ENCODE measurements at regions not wholly inside any gene's neighbourhood (a gene's known extent, or its start where the extent isn't known, plus 50 kb on each side); places are given as distances from the start of the nearest gene placed in this dataset.

DNA sequence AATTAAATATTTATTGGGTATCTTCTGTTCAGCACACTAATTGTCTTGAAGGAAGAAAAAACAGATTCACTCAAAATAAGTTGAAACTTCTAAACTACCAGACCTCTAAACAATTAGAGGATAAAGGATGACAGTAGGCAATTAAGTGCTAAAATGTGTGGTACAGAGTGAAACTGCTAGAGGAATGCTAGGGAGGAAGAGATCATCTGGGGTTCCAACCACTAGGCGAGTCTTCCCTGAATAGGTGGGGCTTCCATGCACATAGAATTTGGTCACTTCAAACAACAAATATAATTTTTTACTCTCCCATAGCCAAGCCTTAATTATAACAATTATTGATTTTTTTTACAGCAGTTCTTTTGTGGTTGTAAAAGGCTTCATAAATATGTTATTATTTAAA, 559.0 kb upstream of the ZEB2 start:
- no peak for DNase-seq (ENCODE audit: low read depth in 2 of 2, low spot score in 1 of 2)

- no peak for DNase-seq (ENCODE audit: low read depth in 2 of 2, low spot score in 1 of 2)
These were observed 556.2 kb upstream of the ZEB2 start for GRCh38 chr2:145076085-145076484.

DNA sequence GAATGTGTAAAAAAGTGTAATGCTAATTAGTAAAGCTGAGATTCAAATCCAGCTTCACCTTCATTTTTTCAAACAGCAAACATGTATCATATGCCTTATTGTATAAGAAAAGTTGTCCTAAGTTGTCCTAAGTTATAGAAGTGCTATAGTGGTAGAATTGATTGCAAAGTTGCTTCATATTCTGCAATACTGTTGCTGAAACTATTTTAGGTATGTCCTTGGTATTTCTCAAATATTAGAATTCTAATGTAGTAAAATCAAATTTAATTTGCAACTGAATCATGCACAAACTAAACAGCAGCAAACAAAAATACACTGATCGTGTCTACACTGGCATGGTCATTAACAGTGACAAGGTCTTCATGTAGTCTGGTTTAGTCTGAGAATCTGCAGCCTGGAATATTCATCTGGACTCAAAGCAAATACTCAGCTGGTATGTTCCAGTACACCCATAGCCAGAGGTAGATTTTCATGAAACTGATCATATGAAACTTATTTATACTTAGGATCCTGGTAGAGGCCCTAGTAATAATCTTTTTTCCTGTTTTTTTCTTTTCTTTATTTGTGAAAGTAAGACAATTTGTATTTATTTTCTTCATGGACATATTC, 555.6 kb upstream of the ZEB2 start:
- no peak for DNase-seq (ENCODE audit: low read depth in 2 of 2, low spot score in 1 of 2)

- DNase-seq (ENCODE audit: low read depth in 2 of 2, low spot score in 1 of 2), result no peak
These were observed 550.8 kb upstream of the ZEB2 start for GRCh38 chr2:145070703-145071102.

- no peak for DNase-seq (ENCODE audit: low read depth in 2 of 2, low spot score in 1 of 2)
These were observed 548.6 kb upstream of the ZEB2 start for GRCh38 chr2:145068509-145068908.

DNA sequence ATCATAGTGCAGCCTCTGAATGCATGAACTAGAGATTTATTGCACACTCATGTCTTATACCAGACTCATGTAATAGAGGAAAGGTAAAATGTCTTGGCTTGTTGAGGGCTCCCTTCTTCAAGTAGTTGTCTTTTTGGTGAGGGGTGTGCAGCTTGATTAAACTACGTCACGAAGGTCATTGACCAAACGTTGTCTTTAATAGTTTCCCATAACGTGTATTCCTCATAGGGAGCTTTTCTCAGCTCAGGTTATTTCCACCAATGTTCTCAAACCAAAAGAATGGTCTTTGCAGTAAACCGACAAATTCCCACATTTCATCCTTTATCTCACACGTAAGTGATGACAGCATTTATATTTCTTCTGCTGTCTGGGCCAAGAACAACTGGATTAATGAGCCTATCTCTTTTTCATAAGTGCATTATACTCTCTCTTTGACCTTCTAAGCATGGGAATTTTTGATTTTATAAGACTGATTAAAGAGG, 547.7 kb upstream of the ZEB2 start:
- no peak for DNase-seq (ENCODE audit: low read depth in 2 of 2, low spot score in 1 of 2)

GRCh38 chr2:145066856-145067548, 547.1 kb upstream of the ZEB2 start:
- DNase-seq (ENCODE audit: low read depth in 2 of 2, low spot score in 1 of 2), result no peak

- no peak for DNase-seq (ENCODE audit: low read depth in 2 of 2, low spot score in 1 of 2)
These were observed 546.3 kb upstream of the ZEB2 start for GRCh38 chr2:145066151-145066661.

GRCh38 chr2:145065342-145065741, 545.4 kb upstream of the ZEB2 start:
- DNase-seq (ENCODE audit: low read depth in 2 of 2, low spot score in 1 of 2), result no peak

DNA sequence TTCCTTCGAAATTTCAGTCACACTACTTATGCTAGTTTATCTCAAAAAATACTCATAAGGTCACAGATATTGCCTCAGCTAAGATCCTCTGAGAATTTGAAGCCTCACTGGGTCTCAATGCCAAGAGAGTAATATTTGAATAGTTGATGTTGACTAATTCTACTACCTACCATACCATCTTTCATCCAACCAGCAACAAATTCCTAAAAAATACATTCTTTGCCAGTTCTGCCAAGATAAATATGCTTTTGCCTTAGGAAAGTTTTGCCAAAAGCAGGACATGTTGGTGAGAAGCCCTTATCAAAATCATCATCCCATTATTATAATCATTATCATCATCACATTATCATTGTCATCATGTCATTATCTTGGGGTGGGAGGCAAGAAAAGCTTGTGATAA, 544.6 kb upstream of the ZEB2 start:
- DNase-seq (ENCODE audit: low read depth in 2 of 2, low spot score in 1 of 2), result no peak

DNA sequence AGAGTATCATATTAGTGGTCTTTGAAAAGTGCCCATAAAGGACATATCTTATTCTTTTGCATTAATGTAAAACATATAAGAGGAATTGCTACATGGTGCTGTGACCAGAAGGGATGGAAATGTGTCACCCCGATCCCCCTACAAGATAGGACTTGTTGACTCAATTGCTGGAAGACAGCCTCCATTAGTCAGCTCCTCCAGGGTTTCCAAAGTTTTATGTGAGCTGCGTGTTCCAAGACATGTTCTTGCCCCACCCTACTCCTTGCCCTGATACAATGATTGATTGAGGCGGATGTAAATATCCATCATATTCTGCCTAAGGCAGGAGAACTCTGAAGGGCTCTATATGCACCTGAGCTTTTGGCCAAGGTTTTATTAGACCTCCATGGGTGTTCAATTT, 541.0 kb upstream of the ZEB2 start:
- no peak for DNase-seq (ENCODE audit: low read depth in 2 of 2, low spot score in 1 of 2)

- no peak for DNase-seq (ENCODE audit: low read depth in 2 of 2, low spot score in 1 of 2)
These were observed 540.0 kb upstream of the ZEB2 start for GRCh38 chr2:145059914-145060313.

- no peak for DNase-seq (ENCODE audit: low read depth in 2 of 2, low spot score in 1 of 2)
These were observed 539.4 kb upstream of the ZEB2 start for GRCh38 chr2:145059343-145059742.

DNA sequence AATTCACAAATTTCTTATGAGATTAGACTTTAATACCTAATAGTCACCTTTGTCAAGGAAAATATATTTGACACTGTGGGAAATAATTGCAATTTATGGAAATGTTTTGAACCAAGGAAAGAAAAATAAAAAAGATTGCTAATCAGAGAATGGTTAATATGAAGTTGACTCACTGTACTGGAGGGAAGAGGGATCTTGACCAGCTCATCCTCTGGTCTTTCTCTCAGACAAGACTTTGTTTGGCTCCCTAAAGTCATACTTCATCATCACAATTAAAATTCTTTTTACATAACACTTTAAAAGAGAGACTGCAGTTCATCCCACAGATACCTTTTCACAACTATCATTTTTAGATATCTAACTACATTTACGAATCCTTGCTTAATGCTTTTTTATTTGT, 538.5 kb upstream of the ZEB2 start:
- DNase-seq (ENCODE audit: low read depth in 2 of 2, low spot score in 1 of 2), result no peak

DNA sequence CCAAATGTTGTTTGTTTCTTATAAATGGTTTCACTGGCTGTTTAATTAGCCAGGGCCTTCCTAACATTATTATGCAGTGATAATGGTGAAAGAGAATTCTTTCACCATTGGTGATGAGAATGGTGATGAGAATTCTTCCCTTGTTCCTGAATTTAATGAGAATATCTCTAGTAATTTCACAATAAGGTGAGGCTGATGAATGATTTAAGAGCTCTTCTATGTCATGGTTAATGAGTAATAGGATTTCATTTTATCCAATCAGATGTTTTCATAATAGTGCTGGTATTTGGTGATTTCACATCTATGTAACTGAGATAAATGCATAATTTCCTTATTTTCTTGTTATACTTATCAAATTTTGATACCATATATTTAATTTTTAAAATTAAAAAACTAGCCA, 535.7 kb upstream of the ZEB2 start:
- DNase-seq (ENCODE audit: low read depth in 2 of 2, low spot score in 1 of 2), result no peak

DNA sequence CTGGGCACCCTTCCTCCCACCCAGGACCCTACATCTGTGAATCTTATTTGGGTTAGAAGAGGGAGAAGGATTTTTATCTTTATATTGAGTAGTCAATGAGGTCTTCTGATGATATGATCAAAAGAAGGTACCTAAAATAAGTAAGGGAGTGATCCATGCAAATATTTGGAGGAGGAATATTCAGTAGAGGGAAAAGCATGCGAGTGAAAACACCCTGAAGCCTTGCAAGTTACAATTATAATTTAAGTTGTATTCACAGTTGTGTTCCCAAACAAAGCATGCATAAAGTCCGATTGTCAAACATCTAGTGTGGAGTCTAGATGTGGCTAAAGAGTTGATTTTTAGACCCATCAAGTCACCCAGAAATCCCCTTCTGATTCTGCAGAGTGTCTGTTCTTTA, 530.2 kb upstream of the ZEB2 start:
- no peak for DNase-seq (ENCODE audit: low read depth in 2 of 2, low spot score in 1 of 2)

DNA sequence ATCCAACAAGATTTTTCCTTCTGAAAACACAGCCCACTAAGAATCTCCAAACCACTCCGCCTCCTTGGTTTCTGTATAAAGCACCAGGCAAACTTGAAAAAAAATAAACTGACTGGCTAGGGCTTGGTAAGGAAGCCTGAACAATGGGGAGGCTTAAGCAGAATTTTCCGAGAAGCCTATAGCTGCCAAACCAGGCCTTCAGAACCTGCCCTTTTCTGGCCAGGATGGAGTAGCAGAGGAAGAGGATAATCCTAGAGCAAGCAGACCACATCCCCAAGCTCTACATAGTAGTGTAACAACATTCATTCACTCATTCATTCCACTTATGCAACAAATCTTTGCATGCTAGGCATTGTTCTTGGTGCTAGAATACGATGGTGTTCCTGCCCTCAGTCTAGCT, 529.6 kb upstream of the ZEB2 start:
- no peak for DNase-seq (ENCODE audit: low read depth in 2 of 2, low spot score in 1 of 2)

DNA sequence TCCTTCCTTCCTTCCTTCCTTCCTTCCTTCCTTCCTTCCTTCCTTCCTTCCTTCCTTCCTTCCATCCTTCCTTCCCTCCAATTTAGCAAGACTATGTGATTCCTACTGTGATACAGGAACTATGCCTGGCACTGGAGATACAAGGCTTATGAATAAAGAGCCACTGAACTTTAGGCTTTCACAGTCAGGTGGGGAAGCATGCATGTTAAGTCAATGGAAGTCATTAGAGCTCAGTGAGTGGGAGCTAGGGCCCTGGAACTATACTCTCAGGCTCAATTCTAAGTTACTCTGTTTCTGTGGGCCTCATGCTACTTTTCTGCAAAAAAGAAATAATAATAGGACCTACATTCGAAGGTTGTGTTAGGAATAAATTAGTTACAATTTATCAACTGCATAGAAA, 527.6 kb upstream of the ZEB2 start:
- DNase-seq (ENCODE audit: low read depth in 2 of 2, low spot score in 1 of 2), result no peak

GRCh38 chr2:145044491-145044890, 524.6 kb upstream of the ZEB2 start:
- no peak for DNase-seq (ENCODE audit: low read depth in 2 of 2, low spot score in 1 of 2)

DNA sequence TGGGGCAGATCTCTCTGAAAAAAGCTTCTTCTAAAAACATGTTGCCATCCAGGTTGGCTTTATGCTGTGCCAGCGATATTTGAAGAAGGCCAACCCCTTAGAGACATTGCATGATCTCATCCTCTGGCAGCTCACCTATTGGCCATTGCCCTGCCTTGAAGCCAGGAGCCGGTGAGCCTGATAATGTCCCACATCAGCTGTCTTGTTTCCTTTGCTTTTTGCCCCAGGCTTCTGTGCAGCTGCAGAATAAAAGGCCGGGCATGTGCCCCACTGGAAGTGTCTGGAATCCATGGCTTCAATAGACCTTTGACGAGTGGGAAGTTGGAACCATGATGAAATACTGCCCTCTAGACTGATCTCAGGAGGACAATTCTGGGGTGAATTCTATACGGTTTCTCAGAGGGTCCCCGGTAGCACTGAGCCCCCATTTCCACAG, 523.5 kb upstream of the ZEB2 start:
- DNase-seq (ENCODE audit: low read depth in 2 of 2, low spot score in 1 of 2), result no peak

DNA sequence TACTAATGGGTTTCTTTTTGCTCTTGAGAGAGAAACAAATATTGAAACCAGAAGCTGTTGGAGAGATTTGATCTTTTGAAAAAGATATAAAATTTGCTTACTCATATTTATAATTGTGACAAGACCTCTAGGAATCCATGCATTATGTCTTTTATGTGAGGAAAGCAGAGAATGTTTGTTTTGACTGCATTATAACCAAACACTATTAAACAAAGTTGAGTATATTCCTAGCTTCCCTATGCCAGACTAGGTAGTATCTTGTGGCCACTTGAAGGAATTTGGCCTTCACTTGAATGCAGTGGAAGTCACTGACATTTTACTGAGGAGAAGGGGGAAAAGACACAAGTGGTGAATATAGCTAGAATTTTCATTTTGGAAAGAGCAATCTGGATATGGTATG, 521.8 kb upstream of the ZEB2 start:
- no peak for DNase-seq (ENCODE audit: low read depth in 2 of 2, low spot score in 1 of 2)

GRCh38 chr2:145040433-145040832, 520.5 kb upstream of the ZEB2 start:
- no peak for DNase-seq (ENCODE audit: low read depth in 2 of 2, low spot score in 1 of 2)

DNA sequence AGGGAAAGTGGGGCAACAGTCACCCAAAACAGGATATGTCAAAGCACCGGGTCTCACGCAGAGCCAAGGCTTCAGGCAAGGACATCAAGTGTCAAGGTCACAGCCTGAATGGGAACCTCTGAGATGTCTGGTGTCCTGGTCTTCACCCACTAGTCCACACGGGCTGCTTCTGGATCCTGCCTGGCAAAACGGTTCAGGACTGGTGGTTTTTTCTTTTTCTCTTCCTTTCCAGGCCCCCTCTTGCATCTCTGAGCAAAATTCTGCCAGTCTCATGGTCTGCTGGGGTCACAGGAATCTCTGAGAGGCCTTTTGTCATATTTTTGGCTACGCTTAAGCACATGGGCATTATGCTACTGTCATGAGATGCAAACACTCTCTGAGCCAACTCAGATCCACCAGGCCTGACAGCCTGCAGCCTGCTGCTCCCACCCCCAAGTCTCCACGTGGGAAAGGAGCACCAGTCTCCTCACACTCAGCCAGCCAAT, 518.2 kb upstream of the ZEB2 start:
- no peak for DNase-seq (ENCODE audit: low read depth in 2 of 2, low spot score in 1 of 2)

All from stimulated activated CD8-positive, alpha-beta memory T cell treated with anti-CD3 and anti-CD28 coated beads, Interleukin-4, amount 100 ng/mL, for 1 hour (primary cell).